ENCODE measurements at regions not wholly inside any gene's neighbourhood (a gene's known extent, or its start where the extent isn't known, plus 50 kb on each side); places are given as distances from the start of the nearest gene placed in this dataset.

GRCh38 chr13:110773480-110773879, 60.0 kb downstream of the ING1 start:
- no peak for DNase-seq (ENCODE audit: low read depth)
- TF ChIP-seq, protein P1, sequence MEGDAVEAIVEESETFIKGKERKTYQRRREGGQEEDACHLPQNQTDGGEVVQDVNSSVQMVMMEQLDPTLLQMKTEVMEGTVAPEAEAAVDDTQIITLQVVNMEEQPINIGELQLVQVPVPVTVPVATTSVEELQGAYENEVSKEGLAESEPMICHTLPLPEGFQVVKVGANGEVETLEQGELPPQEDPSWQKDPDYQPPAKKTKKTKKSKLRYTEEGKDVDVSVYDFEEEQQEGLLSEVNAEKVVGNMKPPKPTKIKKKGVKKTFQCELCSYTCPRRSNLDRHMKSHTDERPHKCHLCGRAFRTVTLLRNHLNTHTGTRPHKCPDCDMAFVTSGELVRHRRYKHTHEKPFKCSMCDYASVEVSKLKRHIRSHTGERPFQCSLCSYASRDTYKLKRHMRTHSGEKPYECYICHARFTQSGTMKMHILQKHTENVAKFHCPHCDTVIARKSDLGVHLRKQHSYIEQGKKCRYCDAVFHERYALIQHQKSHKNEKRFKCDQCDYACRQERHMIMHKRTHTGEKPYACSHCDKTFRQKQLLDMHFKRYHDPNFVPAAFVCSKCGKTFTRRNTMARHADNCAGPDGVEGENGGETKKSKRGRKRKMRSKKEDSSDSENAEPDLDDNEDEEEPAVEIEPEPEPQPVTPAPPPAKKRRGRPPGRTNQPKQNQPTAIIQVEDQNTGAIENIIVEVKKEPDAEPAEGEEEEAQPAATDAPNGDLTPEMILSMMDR (IDR thresholded peaks at IDR 0.05; ENCODE audit: insufficient read depth, low read length) = no peak

DNA sequence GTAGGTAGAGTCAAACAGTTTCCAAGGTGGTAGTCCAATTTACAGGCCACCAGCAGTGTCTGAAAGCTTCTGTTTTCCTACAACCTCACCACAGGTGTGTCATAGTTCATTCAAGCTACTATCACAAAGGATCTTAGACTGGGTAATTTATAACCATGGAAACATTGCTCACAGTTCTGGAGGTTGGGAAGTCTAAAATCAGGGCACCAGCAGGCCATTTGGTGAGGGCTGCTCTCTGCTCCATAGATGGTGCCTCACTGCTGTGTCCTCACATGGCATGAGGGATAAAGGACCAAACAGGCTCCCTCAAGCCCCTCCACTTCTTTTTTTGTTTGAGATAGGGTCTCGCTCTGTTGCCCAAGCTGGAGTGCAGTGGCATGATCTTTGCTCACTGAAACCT, 60.6 kb downstream of the ING1 start:
- TF ChIP-seq, protein P1 (IDR thresholded peaks at IDR 0.05; ENCODE audit: insufficient read depth, low read length) = no peak
- H3K4me3 ChIP-seq (ENCODE audit: low read depth, low read length) = no peak overlapping the region

More at GRCh38 chr13:110773480-110773879, 60.0 kb downstream of the ING1 start:
- no peak overlapping the region for H3K4me3 ChIP-seq (ENCODE audit: low read depth, low read length)

DNA sequence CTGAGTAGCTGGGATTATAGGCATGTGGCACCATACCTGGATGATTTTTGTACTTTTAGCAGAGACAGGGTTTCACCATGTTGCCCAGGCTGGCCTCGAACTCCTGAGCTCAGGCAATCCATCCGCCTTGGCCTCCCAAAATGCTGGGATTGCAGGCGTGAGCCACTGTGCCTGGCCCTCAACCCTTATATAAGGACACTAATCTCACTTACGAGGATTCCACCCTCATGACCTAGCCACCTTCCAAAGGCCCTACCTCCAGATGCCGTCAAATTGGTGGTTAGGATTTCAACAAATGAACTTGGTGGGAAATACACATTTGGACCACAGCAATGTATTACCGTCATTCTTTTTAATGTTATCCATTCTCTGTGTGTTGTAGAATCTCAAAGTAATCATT, 61.0 kb downstream of the ING1 start:
- TF ChIP-seq, protein P1 (IDR thresholded peaks at IDR 0.05; ENCODE audit: insufficient read depth, low read length) = no peak
- DNase-seq (ENCODE audit: low read depth) = no peak
- no peak overlapping the region for H3K4me3 ChIP-seq (ENCODE audit: low read depth, low read length)

More for the DNA sequence above, 60.6 kb downstream of the ING1 start:
- DNase-seq (ENCODE audit: low read depth) = no peak

DNA sequence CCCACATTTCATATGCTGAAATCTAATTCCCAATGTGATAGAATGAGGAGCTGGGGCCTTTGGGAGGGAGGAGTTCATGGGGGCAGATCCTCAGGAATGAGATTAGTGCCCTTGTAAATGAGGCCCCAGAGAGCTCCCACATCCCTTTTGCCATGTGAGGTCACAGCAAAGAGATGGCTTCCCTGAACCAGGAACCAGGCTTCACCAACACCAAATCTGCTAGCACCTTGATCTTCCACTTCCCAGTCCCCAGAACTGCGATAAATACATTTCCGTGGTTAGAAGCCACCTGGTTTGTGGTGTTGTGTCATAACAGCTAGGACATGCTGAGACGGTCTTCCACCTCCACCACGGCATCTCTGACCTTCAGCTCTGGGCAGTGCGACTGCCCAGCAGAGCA, 62.1 kb downstream of the ING1 start:
- H3K4me3 ChIP-seq (ENCODE audit: low read depth, low read length) = no peak overlapping the region
- TF ChIP-seq, protein P1 (IDR thresholded peaks at IDR 0.05; ENCODE audit: insufficient read depth, low read length) = no peak
- DNase-seq (ENCODE audit: low read depth) = no peak

GRCh38 chr13:110777251-110777820, 63.8 kb downstream of the ING1 start:
- H3K4me3 ChIP-seq (ENCODE audit: low read depth, low read length) = no peak overlapping the region
- TF ChIP-seq, protein P1 (IDR thresholded peaks at IDR 0.05; ENCODE audit: insufficient read depth, low read length) = no peak

GRCh38 chr13:110779022-110779421, 65.5 kb downstream of the ING1 start:
- no peak overlapping the region for H3K4me3 ChIP-seq (ENCODE audit: low read depth, low read length)
- TF ChIP-seq, protein P1 (IDR thresholded peaks at IDR 0.05; ENCODE audit: insufficient read depth, low read length) = no peak
- DNase-seq (ENCODE audit: low read depth) = no peak

More at GRCh38 chr13:110777251-110777820, 63.8 kb downstream of the ING1 start:
- no peak for DNase-seq (ENCODE audit: low read depth)

DNA sequence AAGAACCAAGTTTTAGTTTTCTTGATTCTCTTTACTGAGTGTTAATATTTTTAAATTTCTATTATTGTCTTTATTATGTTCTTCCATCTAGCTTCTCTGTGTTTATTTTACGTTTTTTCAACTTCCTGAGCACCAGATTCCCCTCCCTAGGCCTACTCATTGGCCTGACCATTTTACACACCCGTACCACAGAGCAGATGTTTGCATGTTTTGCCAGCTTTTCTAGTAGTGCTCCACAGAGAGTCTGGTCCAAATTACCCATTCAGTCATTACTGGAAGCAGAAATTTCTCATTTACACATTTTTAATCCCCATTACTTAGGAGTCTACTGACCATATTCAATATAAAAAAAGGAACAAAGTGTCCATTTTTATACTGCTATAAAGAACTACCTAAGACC, 66.9 kb downstream of the ING1 start:
- TF ChIP-seq, protein P1 (IDR thresholded peaks at IDR 0.05; ENCODE audit: insufficient read depth, low read length) = no peak
- no peak for DNase-seq (ENCODE audit: low read depth)
- no peak overlapping the region for H3K4me3 ChIP-seq (ENCODE audit: low read depth, low read length)
